Fibroblast of pulmonary artery (primary cell): ENCODE measurements at regions not wholly inside any gene's neighbourhood (a gene's known extent, or its start where the extent isn't known, plus 50 kb on each side); places are given as distances from the start of the nearest gene placed in this dataset.

ENCODE experiments used
- DNase-seq: peaks from one replicate; pipeline ENCODE4 v3.0.0-alpha.2; 2010; ENCODE audit warnings: low read depth
- H3K4me3 ChIP-seq: replicated peaks from 2 replicates; pipeline ENCODE4 v1.5.1; 2011; ENCODE audit warnings: low read depth, mild to moderate bottlenecking, control low read depth, low read length, moderate library complexity
- CTCF ChIP-seq: IDR thresholded peaks from 2 replicates; pipeline ENCODE4 v1.5.1; 2011; ENCODE audit warnings: mild to moderate bottlenecking, control low read depth, low read length, inconsistent platforms; ENCODE audit errors: missing control alignments

GRCh38 chr9:135391759-135392158, 87.8 kb upstream of the PPP1R26 start:
- DNase-seq: no peak
- no peak overlapping the region for H3K4me3 ChIP-seq
- no peak for TF ChIP-seq CTCF

GRCh38 chr9:135392511-135392910, 87.1 kb upstream of the PPP1R26 start:
- no peak for TF ChIP-seq CTCF
- H3K4me3 ChIP-seq: no peak overlapping the region
- DNase-seq: no peak

GRCh38 chr9:135394131-135394530, 85.5 kb upstream of the PPP1R26 start:
- no peak overlapping the region for H3K4me3 ChIP-seq
- no peak for TF ChIP-seq CTCF
- DNase-seq: no peak

- no peak overlapping the region for H3K4me3 ChIP-seq
- DNase-seq: no peak
- no peak for TF ChIP-seq CTCF
Observed at GRCh38 chr9:135394699-135395645, 84.6 kb upstream of the PPP1R26 start.

GRCh38 chr9:135397142-135397541, 82.4 kb upstream of the PPP1R26 start:
- no peak for DNase-seq
- no peak overlapping the region for H3K4me3 ChIP-seq
- TF ChIP-seq CTCF: no peak

GRCh38 chr9:135399000-135399649, 80.5 kb upstream of the PPP1R26 start:
- DNase-seq: no peak
- H3K4me3 ChIP-seq: no peak overlapping the region
- no peak for TF ChIP-seq CTCF
